Mammary epithelial cell (primary cell): ENCODE measurements at regions not wholly inside any gene's neighbourhood (a gene's known extent, or its start where the extent isn't known, plus 50 kb on each side); places are given as distances from the start of the nearest gene placed in this dataset.
"Not testable (repeated sequence)": the region's sequence is repeated elsewhere in the genome, so short reads cannot be mapped to it uniquely, and the experiment has no call there.

Experiments
- CTCF ChIP-seq, 2 donors: IDR thresholded peaks in 1 of 2; conservative IDR thresholded peaks in 1 of 2; 2 replicates each; pipeline ENCODE4 v1.5.1; 2011 to 2012; ENCODE audit warnings: inconsistent platforms in 2 of 2, low read length in 2 of 2, mild to moderate bottlenecking in 2 of 2, control low read depth in 1 of 2, low read depth in 1 of 2; ENCODE audit not compliant: insufficient read depth in 1 of 2; ENCODE audit errors: extremely low read depth in 1 of 2
- EZH2 ChIP-seq: IDR thresholded peaks from 2 replicates; pipeline ENCODE4 v1.6.1; 2012; ENCODE audit warnings: low read length, inconsistent platforms, borderline replicate concordance

- TF ChIP-seq CTCF (conservative IDR thresholded peaks at IDR 0.05 in 1 of 2, IDR thresholded peaks at IDR 0.05 in 1 of 2; ENCODE audit: extremely low read depth in 1 of 2, insufficient read depth in 1 of 2, low read depth in 1 of 2, low read length in 2 of 2); EZH2: not testable (repeated sequence)
These were observed 145.8 kb downstream of the IGLL1 start for GRCh38 chr22:23434198-23434830.
